HCT116 (cell line): ENCODE measurements at regions not wholly inside any gene's neighbourhood (a gene's known extent, or its start where the extent isn't known, plus 50 kb on each side); places are given as distances from the start of the nearest gene placed in this dataset.

ENCODE experiments used
- ATAC-seq: fragments of 200-7000 bp; cut with Tn5 transposase; 2 replicates; pipeline ENCODE4 v1.9.1; 2020; ENCODE audit warnings: mild to moderate bottlenecking, moderate library complexity
- BruUV-seq: library from RNA; stranded (reverse); fragments of 400-500 nt; replicated peaks from 2 replicates; lab custom pipeline; 2021; lab: Mats Ljungman, UMichigan
- CTCF ChIA-PET: fragments of 300-600 bp; sonication (Branson Sonifier 250); formaldehyde crosslinking; loops from one replicate; lab custom pipeline; 2021; ENCODE audit warnings: antibody characterized with exemption; lab: Charles Lee
- POLR2A ChIA-PET: fragments of 300-600, 350-600 bp; sonication (Branson Sonifier 250); formaldehyde crosslinking; loops from one replicate; lab custom pipeline; 2021; ENCODE audit warnings: antibody characterized with exemption; lab: Charles Lee
- RAD21 ChIA-PET, 2 experiments: fragments of 300-600 bp; sonication (Branson Sonifier 250); formaldehyde crosslinking; loops; one replicate each; lab custom pipeline; 2023; ENCODE audit warnings: low total read pairs in 2 of 2; ENCODE audit not compliant: uncharacterized antibody in 2 of 2, unreplicated experiment in 2 of 2, low non-redundant PET in 1 of 2; lab: Charles Lee
- DNase-seq: peaks from one replicate; pipeline ENCODE4 v3.0.0-alpha.2; 2010; ENCODE audit warnings: low read depth, low spot score
- H2AFZ ChIP-seq: fragments of 200-600 bp; shearing (Covaris generic), sonication (generic); 2 replicates; pipeline ENCODE4 v1.6.1; 2017; ENCODE audit warnings: low read depth, mixed run types, mixed read lengths, antibody characterized with exemption, low read length; ENCODE audit not compliant: poor library complexity, severe bottlenecking
- H3K27ac ChIP-seq: 2 replicates; pipeline ENCODE4 v1.5.1; 2012; ENCODE audit warnings: low read depth, low read length
- H3K27me3 ChIP-seq: fragments of 200-600 bp; sonication (generic); 2 replicates; pipeline ENCODE4 v1.6.1; 2016; ENCODE audit warnings: mixed run types, low read length, mixed read lengths; ENCODE audit not compliant: insufficient read depth
- H3K36me3 ChIP-seq, 2 experiments: fragments of 200-500 bp in 1 of 2; fragments of 200-600 bp in 1 of 2; sonication (Bioruptor generic) in 1 of 2; sonication (generic) in 1 of 2; 2 replicates each; pipeline versions ENCODE4 v1.5.1 to v1.6.1; 2014 to 2016; ENCODE audit warnings: low read length in 2 of 2, inconsistent platforms in 1 of 2, mixed read lengths in 1 of 2, mixed run types in 1 of 2; ENCODE audit not compliant: insufficient read depth in 2 of 2, control insufficient read depth in 1 of 2
- H3K4me1 ChIP-seq, 2 experiments: fragments of 200-600 bp in 1 of 2; sonication (generic) in 1 of 2; 2 replicates each; pipeline versions ENCODE4 v1.5.1 to v1.6.1; 2012 to 2017; ENCODE audit warnings: low read length in 2 of 2, inconsistent platforms in 1 of 2, mild to moderate bottlenecking in 1 of 2, mixed read lengths in 1 of 2, mixed run types in 1 of 2, moderate library complexity in 1 of 2; ENCODE audit not compliant: insufficient read depth in 2 of 2, control insufficient read depth in 1 of 2
- H3K4me2 ChIP-seq: fragments of 200-600 bp; sonication (generic); 2 replicates; pipeline ENCODE4 v1.6.1; 2017; ENCODE audit warnings: mixed run types, low read length, mixed read lengths
- H3K4me3 ChIP-seq, 2 experiments: fragments of 200-600 bp in 1 of 2; sonication (generic) in 1 of 2; replicated peaks in 1 of 2; 2 replicates each; pipeline ENCODE4 v1.5.1; 2011 to 2016; ENCODE audit warnings: low read length in 2 of 2, control low read depth in 1 of 2, low read depth in 1 of 2, mild to moderate bottlenecking in 1 of 2, mixed read lengths in 1 of 2, mixed run types in 1 of 2
- H3K79me2 ChIP-seq: fragments of 200-600 bp; sonication (generic); 2 replicates; pipeline ENCODE4 v1.6.1; 2017; ENCODE audit warnings: mild to moderate bottlenecking, mixed run types, low read length, moderate library complexity, mixed read lengths; ENCODE audit not compliant: insufficient read depth
- H3K9ac ChIP-seq: fragments of 200-600 bp; sonication (generic); 2 replicates; pipeline ENCODE4 v1.6.1; 2016; ENCODE audit warnings: low read length, mixed read lengths
- H3K9me2 ChIP-seq: fragments of 200-600 bp; sonication (generic), shearing (Covaris generic); 2 replicates; pipeline ENCODE4 v1.6.1; 2017; ENCODE audit warnings: mixed run types, mild to moderate bottlenecking, moderate library complexity; ENCODE audit not compliant: insufficient read depth
- H3K9me3 ChIP-seq, 2 experiments: fragments of 200-500 bp in 1 of 2; fragments of 200-600 bp in 1 of 2; sonication (Bioruptor generic) in 1 of 2; sonication (generic) in 1 of 2; 2 replicates each; pipeline ENCODE4 v1.6.1; 2014 to 2017; ENCODE audit warnings: low read length in 2 of 2, mixed read lengths in 2 of 2, inconsistent platforms in 1 of 2, low read depth in 1 of 2, mild to moderate bottlenecking in 1 of 2, mixed run types in 1 of 2, moderate library complexity in 1 of 2; ENCODE audit not compliant: control insufficient read depth in 1 of 2, insufficient read depth in 1 of 2
- H4K20me1 ChIP-seq: fragments of 200-600 bp; sonication (generic), shearing (Covaris generic); 2 replicates; pipeline ENCODE4 v1.6.1; 2017; ENCODE audit warnings: mixed run types, mild to moderate bottlenecking, moderate library complexity; ENCODE audit not compliant: insufficient read depth
- CEBPB ChIP-seq: IDR thresholded peaks from 2 replicates; pipeline ENCODE4 v1.6.1; 2012; ENCODE audit warnings: low read depth
- EGR1 ChIP-seq: IDR thresholded peaks from 2 replicates; pipeline ENCODE4 v1.6.1; 2012; ENCODE audit warnings: low read depth
- EZH2 ChIP-seq: fragments of 200-600 bp; sonication (generic); IDR thresholded peaks from 2 replicates; pipeline ENCODE4 v1.6.1; 2017; ENCODE audit warnings: antibody characterized with exemption, mixed run types
- EZH2phosphoT487 ChIP-seq: fragments of 200-600 bp; IDR thresholded peaks from 2 replicates; pipeline ENCODE4 v1.6.1; 2018; ENCODE audit warnings: antibody characterized with exemption, borderline replicate concordance
- FOSL1 ChIP-seq: IDR thresholded peaks from 2 replicates; pipeline ENCODE4 v1.6.1; 2012; ENCODE audit warnings: low read depth
- JUND ChIP-seq: IDR thresholded peaks from 2 replicates; pipeline ENCODE4 v1.6.1; 2012
- POLR2A ChIP-seq: IDR thresholded peaks from 2 replicates; pipeline ENCODE4 v1.7.0; 2011; ENCODE audit warnings: borderline replicate concordance; ENCODE audit not compliant: insufficient read depth, insufficient read length; ENCODE audit errors: extremely low read depth
- RAD21 ChIP-seq: IDR thresholded peaks from 2 replicates; pipeline ENCODE4 v1.6.1; 2012; ENCODE audit warnings: low read depth, mild to moderate bottlenecking
- SIN3A ChIP-seq: IDR thresholded peaks from 2 replicates; pipeline ENCODE4 v1.6.1; 2012; ENCODE audit warnings: low read depth
- TCF7L2 ChIP-seq: IDR thresholded peaks from 2 replicates; pipeline ENCODE4 v1.7.0; 2011; ENCODE audit warnings: borderline replicate concordance, inconsistent platforms; ENCODE audit not compliant: insufficient read depth, insufficient read length; ENCODE audit errors: extremely low read depth
- YY1 ChIP-seq: IDR thresholded peaks from 2 replicates; pipeline ENCODE4 v1.6.1; 2011; ENCODE audit warnings: low read length, low read depth, moderate library complexity, mild to moderate bottlenecking; ENCODE audit not compliant: insufficient replicate concordance; ENCODE audit errors: extremely low read depth
- ZFX ChIP-seq: fragments of 450-650 bp; IDR thresholded peaks from 2 replicates; pipeline ENCODE4 v1.6.1; 2017
- ZNF274 ChIP-seq: fragments of 200-500 bp; sonication (Bioruptor generic); IDR thresholded peaks from 2 replicates; pipeline ENCODE4 v1.6.1; 2014; ENCODE audit warnings: mild to moderate bottlenecking, low read depth, low read length, inconsistent platforms
- intact Hi-C: fragments of 100-400 bp; cut with micrococcal nuclease; formaldehyde crosslinking; loops from 2 replicates; pipeline ENCODE4 v1.10.0; 2022
- TF ChIP-seq, protein P1 (sequence below): IDR thresholded peaks from 2 replicates; pipeline ENCODE4 v1.6.1; 2012; ENCODE audit warnings: low read depth
- TF ChIP-seq, protein P2 (sequence below): IDR thresholded peaks from 2 replicates; pipeline ENCODE4 v1.6.1; 2012

GRCh38 chr2:114128263-114128662, 238.4 kb downstream of the ACTR3 start:
- no peak overlapping the region for H3K27ac ChIP-seq
- no peaks in the 10 kb centered on the region for H3K27me3 ChIP-seq
- no peak overlapping the region for H3K4me3 ChIP-seq
- no peak for ATAC-seq
- no peak overlapping the region for H3K4me2 ChIP-seq
- no peaks in the 10 kb centered on the region for H4K20me1 ChIP-seq
- CTCF ChIA-PET: no interaction called here
- H2AFZ ChIP-seq: no peak overlapping the region
- DNase-seq: no peak
- intact Hi-C loops: no loop called here
- H3K9me2 ChIP-seq: no peaks in the 10 kb centered on the region
- POLR2A ChIA-PET: no interaction called here
- no peak overlapping the region for H3K9ac ChIP-seq
- TF ChIP-seq, protein P1, sequence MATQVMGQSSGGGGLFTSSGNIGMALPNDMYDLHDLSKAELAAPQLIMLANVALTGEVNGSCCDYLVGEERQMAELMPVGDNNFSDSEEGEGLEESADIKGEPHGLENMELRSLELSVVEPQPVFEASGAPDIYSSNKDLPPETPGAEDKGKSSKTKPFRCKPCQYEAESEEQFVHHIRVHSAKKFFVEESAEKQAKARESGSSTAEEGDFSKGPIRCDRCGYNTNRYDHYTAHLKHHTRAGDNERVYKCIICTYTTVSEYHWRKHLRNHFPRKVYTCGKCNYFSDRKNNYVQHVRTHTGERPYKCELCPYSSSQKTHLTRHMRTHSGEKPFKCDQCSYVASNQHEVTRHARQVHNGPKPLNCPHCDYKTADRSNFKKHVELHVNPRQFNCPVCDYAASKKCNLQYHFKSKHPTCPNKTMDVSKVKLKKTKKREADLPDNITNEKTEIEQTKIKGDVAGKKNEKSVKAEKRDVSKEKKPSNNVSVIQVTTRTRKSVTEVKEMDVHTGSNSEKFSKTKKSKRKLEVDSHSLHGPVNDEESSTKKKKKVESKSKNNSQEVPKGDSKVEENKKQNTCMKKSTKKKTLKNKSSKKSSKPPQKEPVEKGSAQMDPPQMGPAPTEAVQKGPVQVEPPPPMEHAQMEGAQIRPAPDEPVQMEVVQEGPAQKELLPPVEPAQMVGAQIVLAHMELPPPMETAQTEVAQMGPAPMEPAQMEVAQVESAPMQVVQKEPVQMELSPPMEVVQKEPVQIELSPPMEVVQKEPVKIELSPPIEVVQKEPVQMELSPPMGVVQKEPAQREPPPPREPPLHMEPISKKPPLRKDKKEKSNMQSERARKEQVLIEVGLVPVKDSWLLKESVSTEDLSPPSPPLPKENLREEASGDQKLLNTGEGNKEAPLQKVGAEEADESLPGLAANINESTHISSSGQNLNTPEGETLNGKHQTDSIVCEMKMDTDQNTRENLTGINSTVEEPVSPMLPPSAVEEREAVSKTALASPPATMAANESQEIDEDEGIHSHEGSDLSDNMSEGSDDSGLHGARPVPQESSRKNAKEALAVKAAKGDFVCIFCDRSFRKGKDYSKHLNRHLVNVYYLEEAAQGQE: no peak
- TF ChIP-seq YY1: no peak
- TF ChIP-seq EZH2phosphoT487: no peak
- no peak for TF ChIP-seq TCF7L2
- TF ChIP-seq JUND: no peak
- TF ChIP-seq, protein P2, sequence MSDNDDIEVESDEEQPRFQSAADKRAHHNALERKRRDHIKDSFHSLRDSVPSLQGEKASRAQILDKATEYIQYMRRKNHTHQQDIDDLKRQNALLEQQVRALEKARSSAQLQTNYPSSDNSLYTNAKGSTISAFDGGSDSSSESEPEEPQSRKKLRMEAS: no peak
- TF ChIP-seq ZNF274: no peak
- no peak for TF ChIP-seq POLR2A
- TF ChIP-seq CEBPB: no peak
- no peak for TF ChIP-seq EGR1
- TF ChIP-seq ZFX: no peak
- no peak for TF ChIP-seq EZH2
- TF ChIP-seq FOSL1: no peak
- TF ChIP-seq SIN3A: no peak
- no peak for TF ChIP-seq RAD21
- H3K36me3 ChIP-seq: no peaks in the 10 kb centered on the region
- H3K9me3 ChIP-seq: no peaks in the 10 kb centered on the region
- RAD21 ChIA-PET: no interaction called here
- H3K79me2 ChIP-seq: no peaks in the 10 kb centered on the region
- no peaks in the 10 kb centered on the region for H3K4me1 ChIP-seq
- no TSS peak for BruUV-seq
